ENCODE measurements at regions not wholly inside any gene's neighbourhood (a gene's known extent, or its start where the extent isn't known, plus 50 kb on each side); places are given as distances from the start of the nearest gene placed in this dataset.

GRCh38 chr10:124143721-124144120 is 50.3 kb upstream of the CHST15 start:
- DNase-seq: no peak

Measured in inflammatory macrophage (primary cell).